ENCODE measurements at regions not wholly inside any gene's neighbourhood (a gene's known extent, or its start where the extent isn't known, plus 50 kb on each side); places are given as distances from the start of the nearest gene placed in this dataset.

- ATAC-seq (ENCODE audit: insufficient number of reproducible peaks, low FRiP score, low read depth) (no peak), DNase-seq (ENCODE audit: low spot score) (no peak)
- H3K4me3 ChIP-seq = no peak overlapping the region
- no peak overlapping the region for H3K27ac ChIP-seq
- H3K9me3 ChIP-seq = no peaks in the 10 kb centered on the region
- no peaks in the 10 kb centered on the region for H3K27me3 ChIP-seq (replicated peaks; ENCODE audit: insufficient read depth)
- no peak for TF ChIP-seq CTCF (IDR thresholded peaks at IDR 0.05)
- no peaks in the 10 kb centered on the region for H3K36me3 ChIP-seq
- H3K4me1 ChIP-seq (ENCODE audit: control insufficient read depth in 1 of 2, low read depth in 2 of 2) = peaks cover 13 to 36% of the 10 kb centered on the region in 2 donors
Measured at GRCh38 chr5:56455417-56455816, 222.3 kb upstream of the ANKRD55 start.

- no peak overlapping the region for H3K4me3 ChIP-seq
- H3K9me3 ChIP-seq = no peaks in the 10 kb centered on the region
- peaks cover 5 to 25% of the 10 kb centered on the region in 2 donors for H3K4me1 ChIP-seq (ENCODE audit: control insufficient read depth in 1 of 2, low read depth in 2 of 2)
- H3K27me3 ChIP-seq (replicated peaks; ENCODE audit: insufficient read depth) = no peaks in the 10 kb centered on the region
- H3K27ac ChIP-seq = no peak overlapping the region
- no peak for TF ChIP-seq CTCF (IDR thresholded peaks at IDR 0.05)
- ATAC-seq (ENCODE audit: insufficient number of reproducible peaks, low FRiP score, low read depth) (no peak), DNase-seq (ENCODE audit: low spot score) (no peak)
- H3K36me3 ChIP-seq = no peaks in the 10 kb centered on the region
Measured at GRCh38 chr5:56454219-56454862, 221.2 kb upstream of the ANKRD55 start.

GRCh38 chr5:56451742-56452141 is 218.6 kb upstream of the ANKRD55 start:
- ATAC-seq (ENCODE audit: insufficient number of reproducible peaks, low FRiP score, low read depth) = no peak
- H3K4me1 ChIP-seq (ENCODE audit: control insufficient read depth in 1 of 2, low read depth in 2 of 2) = no peaks in the 10 kb centered on the region
- no peak for TF ChIP-seq CTCF (IDR thresholded peaks at IDR 0.05)
- H3K27me3 ChIP-seq (replicated peaks; ENCODE audit: insufficient read depth) = no peaks in the 10 kb centered on the region
- H3K36me3 ChIP-seq = no peaks in the 10 kb centered on the region
- H3K9me3 ChIP-seq = no peaks in the 10 kb centered on the region
- DNase-seq (ENCODE audit: low spot score) = no peak
- H3K27ac ChIP-seq = no peak overlapping the region
- no peak overlapping the region for H3K4me3 ChIP-seq

- Histone ChIP-seq H3K4me3 (no peak overlapping the region), H3K4me1 (ENCODE audit: control insufficient read depth in 1 of 2, low read depth in 2 of 2) (no peaks in the 10 kb centered on the region), H3K36me3 (no peaks in the 10 kb centered on the region), H3K27ac (no peak overlapping the region), H3K27me3 (replicated peaks; ENCODE audit: insufficient read depth) (no peaks in the 10 kb centered on the region), H3K9me3 (no peaks in the 10 kb centered on the region)
- no peak for DNase-seq (ENCODE audit: low spot score)
- no peak for TF ChIP-seq CTCF (IDR thresholded peaks at IDR 0.05)
- ATAC-seq (ENCODE audit: insufficient number of reproducible peaks, low FRiP score, low read depth) = no peak
Measured at GRCh38 chr5:56450766-56451165, 217.6 kb upstream of the ANKRD55 start.

- no peak overlapping the region for H3K4me3 ChIP-seq
- no peaks in the 10 kb centered on the region for H3K4me1 ChIP-seq (ENCODE audit: control insufficient read depth in 1 of 2, low read depth in 2 of 2)
- DNase-seq (ENCODE audit: low spot score) (no peak), ATAC-seq (ENCODE audit: insufficient number of reproducible peaks, low FRiP score, low read depth) (no peak)
- H3K9me3 ChIP-seq = no peaks in the 10 kb centered on the region
- TF ChIP-seq CTCF (IDR thresholded peaks at IDR 0.05) = no peak
- no peaks in the 10 kb centered on the region for H3K36me3 ChIP-seq
- H3K27me3 ChIP-seq (replicated peaks; ENCODE audit: insufficient read depth) = no peaks in the 10 kb centered on the region
- no peak overlapping the region for H3K27ac ChIP-seq
Measured at GRCh38 chr5:56449071-56449640, 216.0 kb upstream of the ANKRD55 start.

All from thoracic aorta (tissue), 2 donors.